ENCODE measurements at regions not wholly inside any gene's neighbourhood (a gene's known extent, or its start where the extent isn't known, plus 50 kb on each side); places are given as distances from the start of the nearest gene placed in this dataset.

- no peak for TF ChIP-seq EGR1 (IDR thresholded peaks at IDR 0.05; ENCODE audit: borderline replicate concordance, low read depth, low read length)
- TF ChIP-seq TBP (IDR thresholded peaks at IDR 0.05; ENCODE audit: low read depth, low read length) = no peak
Observed at GRCh38 chr9:89724659-89725058, 119.8 kb downstream of the GADD45G start (continued).

Measured in H1 (cell line).